Adrenal gland (tissue), 9 donors: ENCODE measurements at regions not wholly inside any gene's neighbourhood (a gene's known extent, or its start where the extent isn't known, plus 50 kb on each side); places are given as distances from the start of the nearest gene placed in this dataset.

Experiments used
- DNase-seq, 7 donors: peaks; one replicate each; pipeline ENCODE4 v3.0.0-alpha.2; 2019 to 2020
- H3K27ac ChIP-seq, 5 donors: fragments of 200-600 bp; sonication (generic) in 4 of 5; 1 replicate in 3 of 5; 2 replicates in 2 of 5; pipeline versions ENCODE4 v1.5.1 to v1.8.0; 2016 to 2020; ENCODE audit warnings: mild to moderate bottlenecking in 1 of 5
- H3K27me3 ChIP-seq: fragments of 200-600 bp; 2 replicates; pipeline ENCODE4 v1.8.0; 2021
- H3K36me3 ChIP-seq, 2 donors: fragments of 200-600 bp; replicated peaks in 1 of 2; 1 replicate in 1 of 2; 2 replicates in 1 of 2; pipeline versions ENCODE4 v1.5.1 to v1.8.0; 2018 to 2022
- H3K4me1 ChIP-seq, 2 donors: fragments of 200-600 bp; replicated peaks in 1 of 2; 1 replicate in 1 of 2; 2 replicates in 1 of 2; pipeline versions ENCODE4 v1.5.1 to v1.8.0; 2018 to 2021
- H3K4me3 ChIP-seq, 4 donors: fragments of 200-600 bp; sonication (generic) in 3 of 4; one replicate each; pipeline ENCODE4 v1.5.1; 2016 to 2018
- H3K9me3 ChIP-seq, 3 donors: fragments of 200-600 bp; sonication (generic) in 1 of 3; replicated peaks in 1 of 3; 1 replicate in 2 of 3; 2 replicates in 1 of 3; pipeline versions ENCODE4 v1.5.1 to v1.8.0; 2016 to 2021
- CTCF ChIP-seq, 6 experiments: fragments of 450-650 bp in 4 of 6; fragments of 200-600 bp in 2 of 6; sonication (generic) in 1 of 6; IDR thresholded peaks; 1 replicate in 5 of 6; 2 replicates in 1 of 6; pipeline versions ENCODE4 v1.5.1 to v1.8.0; 2016 to 2021; ENCODE audit warnings: antibody characterized with exemption in 6 of 6, mild to moderate bottlenecking in 2 of 6, moderate library complexity in 1 of 6
- POLR2A ChIP-seq, 2 donors: fragments of 450-650 bp; IDR thresholded peaks; one replicate each; pipeline ENCODE4 v1.6.1; 2017; ENCODE audit warnings: antibody characterized with exemption in 2 of 2, mild to moderate bottlenecking in 2 of 2, moderate library complexity in 1 of 2
- WGBS, 4 donors: extraction: QIAGEN DNeasy Blood & Tissue Kit in 2 of 4; methylation state at CpG; one replicate each; pipeline versions ENCODE4 v1.1.5 to v1.1.7; 2013 to 2017; 5-methylcytosine and 5-hydroxymethylcytosine counted together
- intact Hi-C, 2 donors: fragments of 100-400 bp; cut with DNase I; formaldehyde crosslinking; loops; one replicate each; pipeline versions ENCODE4 v1.14.1 to v1.15.0; 2022 to 2023
- donor health status: healthy with polysubstance abuse.
- donor health status: Bipolar disorder and iron deficiency.
- donor health status: DM: yes; HTN: yes; CAD: no.
- donor health status: DM: no; HTN: no; CAD: no.
- donor health status: DM: no; HTN: no; CAD: no.

- Histone ChIP-seq H3K9me3 (no peaks in the 10 kb centered on the region), H3K4me1 (no peaks in the 10 kb centered on the region), H3K36me3 (no peaks in the 10 kb centered on the region), H3K27me3 (no peaks in the 10 kb centered on the region), H3K4me3 (no peak overlapping the region), H3K27ac (no peak overlapping the region)
- intact Hi-C loops: no loop called here
- TF ChIP-seq CTCF (IDR thresholded peaks at IDR 0.05) (no peak), POLR2A (IDR thresholded peaks at IDR 0.05) (no peak)
- no peak for DNase-seq
Observed at GRCh38 chr2:155846259-155846658, 486.3 kb downstream of the NR4A2 start.

DNA sequence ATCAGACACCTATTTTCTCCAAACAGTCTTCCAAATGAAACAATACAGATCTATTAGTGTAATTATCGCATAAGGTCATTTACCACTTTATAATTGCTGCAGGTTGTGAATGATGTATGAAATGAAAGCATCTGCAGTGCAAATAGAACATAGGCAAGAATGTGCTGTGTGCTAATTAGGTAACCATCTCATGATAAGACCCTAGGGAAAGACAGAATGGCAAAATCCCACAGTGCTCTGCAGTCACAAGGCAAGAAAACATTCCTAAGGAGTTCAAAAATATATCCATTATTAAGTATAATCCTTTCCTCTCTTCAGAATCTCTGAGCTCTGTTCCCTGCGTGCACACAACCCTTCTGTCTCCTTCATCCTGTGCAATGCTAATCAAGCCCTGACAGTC is 488.1 kb downstream of the NR4A2 start:
- no peak overlapping the region for H3K27ac ChIP-seq
- DNase-seq: no peak
- TF ChIP-seq POLR2A (IDR thresholded peaks at IDR 0.05) (no peak), CTCF (IDR thresholded peaks at IDR 0.05) (no peak)
- intact Hi-C loops: no loop called here
- no peaks in the 10 kb centered on the region for H3K9me3 ChIP-seq
- H3K4me3 ChIP-seq: no peak overlapping the region
- no peaks in the 10 kb centered on the region for H3K4me1 ChIP-seq
- H3K36me3 ChIP-seq: no peaks in the 10 kb centered on the region
- peaks cover 3% of the 10 kb centered on the region for H3K27me3 ChIP-seq
- WGBS, 4 donors: 71 to 89% (median 80%) methylated on average over 2 of the region's 2 CpGs

DNA sequence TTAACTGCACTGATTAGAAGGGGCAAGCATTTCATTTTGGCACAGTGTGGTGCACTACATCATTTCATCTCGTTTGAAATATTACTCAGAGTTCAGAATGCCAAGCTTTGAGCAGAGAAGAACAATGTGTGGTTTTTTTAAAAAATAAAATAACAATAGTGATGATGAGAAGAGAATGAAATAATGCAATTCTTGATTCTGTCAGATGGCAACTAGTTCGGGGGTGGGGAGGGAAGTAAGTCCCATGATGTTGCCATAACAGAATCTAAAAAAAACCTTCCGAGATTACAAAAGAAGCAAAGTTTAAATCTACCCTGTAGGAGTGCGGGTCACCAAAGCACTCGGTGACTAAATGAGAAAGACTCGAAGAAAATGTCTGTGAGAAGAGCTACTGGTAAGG is 490.4 kb downstream of the NR4A2 start:
- 31 to 40% (median 34%) methylated on average over 6 of the region's 6 CpGs for WGBS, 4 donors
- Histone ChIP-seq H3K4me1 (no peaks in the 10 kb centered on the region), H3K9me3 (no peaks in the 10 kb centered on the region), H3K27me3 (peaks cover 3% of the 10 kb centered on the region), H3K4me3 (no peak overlapping the region), H3K27ac (no peak overlapping the region), H3K36me3 (no peaks in the 10 kb centered on the region)
- intact Hi-C loops: no loop called here
- TF ChIP-seq CTCF (IDR thresholded peaks at IDR 0.05): no peak
- no peak for TF ChIP-seq POLR2A (IDR thresholded peaks at IDR 0.05)
- DNase-seq: no peak

- WGBS, 4 donors: 14 to 21% (median 18%) methylated on average over 3 of the region's 3 CpGs
- no peaks in the 10 kb centered on the region for H3K9me3 ChIP-seq
- H3K27ac ChIP-seq: no peak overlapping the region
- H3K4me1 ChIP-seq: no peaks in the 10 kb centered on the region
- no peak overlapping the region for H3K4me3 ChIP-seq
- no peak for TF ChIP-seq POLR2A (IDR thresholded peaks at IDR 0.05)
- TF ChIP-seq CTCF (IDR thresholded peaks at IDR 0.05): no peak
- no peaks in the 10 kb centered on the region for H3K36me3 ChIP-seq
- peaks cover 3% of the 10 kb centered on the region for H3K27me3 ChIP-seq
- intact Hi-C loops: no loop called here
- no peak for DNase-seq
Observed at GRCh38 chr2:155841442-155841841, 491.1 kb downstream of the NR4A2 start.
